Neural cell (in vitro differentiated cells): ENCODE measurements at regions not wholly inside any gene's neighbourhood (a gene's known extent, or its start where the extent isn't known, plus 50 kb on each side); places are given as distances from the start of the nearest gene placed in this dataset.

Source experiments
- EP300 ChIP-seq: fragments of 450-650 bp; conservative IDR thresholded peaks from 2 replicates; pipeline ENCODE4 v1.6.1; 2014; ENCODE audit warnings: antibody characterized with exemption, mild to moderate bottlenecking, moderate library complexity; ENCODE audit not compliant: poor library complexity, severe bottlenecking
- EZH2 ChIP-seq: fragments of 200-600, 300-800 bp; shearing (Covaris generic), sonication (generic); IDR thresholded peaks from 2 replicates; pipeline ENCODE4 v1.6.1; 2014; ENCODE audit warnings: antibody characterized with exemption, low read length, borderline replicate concordance, mild to moderate bottlenecking; ENCODE audit not compliant: insufficient read depth, poor library complexity, severe bottlenecking
- MXI1 ChIP-seq: fragments of 450-650 bp; conservative IDR thresholded peaks from 2 replicates; pipeline ENCODE4 v1.6.1; 2014; ENCODE audit warnings: antibody characterized with exemption, mild to moderate bottlenecking; ENCODE audit not compliant: poor library complexity, severe bottlenecking
- POLR2AphosphoS5 ChIP-seq: IDR thresholded peaks from 2 replicates; pipeline ENCODE4 v1.6.1; 2012
- RAD21 ChIP-seq: fragments of 450-650 bp; conservative IDR thresholded peaks from 2 replicates; pipeline ENCODE4 v1.6.1; 2014; ENCODE audit warnings: antibody characterized with exemption, mild to moderate bottlenecking, moderate library complexity
- SMC3 ChIP-seq: fragments of 450-650 bp; conservative IDR thresholded peaks from 2 replicates; pipeline ENCODE4 v1.6.1; 2014; ENCODE audit warnings: antibody characterized with exemption, mild to moderate bottlenecking, moderate library complexity; ENCODE audit not compliant: poor library complexity
- TAF1 ChIP-seq: IDR thresholded peaks from 2 replicates; pipeline ENCODE4 v1.6.1; 2012; ENCODE audit warnings: low read depth
- TF ChIP-seq, protein P1 (sequence below): fragments of 450-650 bp; IDR thresholded peaks from 2 replicates; pipeline ENCODE4 v1.5.1; 2014; ENCODE audit warnings: antibody characterized with exemption, mild to moderate bottlenecking, moderate library complexity; ENCODE audit not compliant: poor library complexity, severe bottlenecking
- TF ChIP-seq, protein P2 (sequence below): IDR thresholded peaks from 2 replicates; pipeline ENCODE4 v1.6.1; 2012; ENCODE audit warnings: borderline replicate concordance

DNA sequence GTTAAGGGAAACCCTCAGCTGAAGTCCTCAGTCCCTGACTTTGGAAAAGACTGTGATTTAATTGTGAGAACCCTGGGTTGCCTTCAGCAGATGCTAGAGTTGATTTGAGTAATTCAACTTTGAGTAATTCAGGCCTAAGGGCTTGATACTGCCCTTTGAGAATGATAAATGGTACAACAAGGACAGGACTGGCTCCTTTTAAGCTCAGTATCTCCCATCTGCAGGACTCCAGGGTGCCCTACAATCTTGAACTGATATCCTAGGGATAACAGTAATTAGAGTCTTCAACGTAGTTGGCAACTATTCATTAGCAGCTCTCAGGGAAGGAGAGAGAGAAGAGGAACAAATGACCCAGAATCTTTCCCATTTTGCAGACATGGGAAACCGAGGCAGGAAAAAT, 186.4 kb downstream of the GATA3 start:
- no peak for TF ChIP-seq POLR2AphosphoS5
- TF ChIP-seq MXI1: no peak
- TF ChIP-seq, protein P1, sequence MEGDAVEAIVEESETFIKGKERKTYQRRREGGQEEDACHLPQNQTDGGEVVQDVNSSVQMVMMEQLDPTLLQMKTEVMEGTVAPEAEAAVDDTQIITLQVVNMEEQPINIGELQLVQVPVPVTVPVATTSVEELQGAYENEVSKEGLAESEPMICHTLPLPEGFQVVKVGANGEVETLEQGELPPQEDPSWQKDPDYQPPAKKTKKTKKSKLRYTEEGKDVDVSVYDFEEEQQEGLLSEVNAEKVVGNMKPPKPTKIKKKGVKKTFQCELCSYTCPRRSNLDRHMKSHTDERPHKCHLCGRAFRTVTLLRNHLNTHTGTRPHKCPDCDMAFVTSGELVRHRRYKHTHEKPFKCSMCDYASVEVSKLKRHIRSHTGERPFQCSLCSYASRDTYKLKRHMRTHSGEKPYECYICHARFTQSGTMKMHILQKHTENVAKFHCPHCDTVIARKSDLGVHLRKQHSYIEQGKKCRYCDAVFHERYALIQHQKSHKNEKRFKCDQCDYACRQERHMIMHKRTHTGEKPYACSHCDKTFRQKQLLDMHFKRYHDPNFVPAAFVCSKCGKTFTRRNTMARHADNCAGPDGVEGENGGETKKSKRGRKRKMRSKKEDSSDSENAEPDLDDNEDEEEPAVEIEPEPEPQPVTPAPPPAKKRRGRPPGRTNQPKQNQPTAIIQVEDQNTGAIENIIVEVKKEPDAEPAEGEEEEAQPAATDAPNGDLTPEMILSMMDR: no peak
- TF ChIP-seq TAF1: no peak
- TF ChIP-seq EP300: no peak
- TF ChIP-seq EZH2: no peak
- no peak for TF ChIP-seq RAD21
- TF ChIP-seq SMC3: no peak
- TF ChIP-seq, protein P2, sequence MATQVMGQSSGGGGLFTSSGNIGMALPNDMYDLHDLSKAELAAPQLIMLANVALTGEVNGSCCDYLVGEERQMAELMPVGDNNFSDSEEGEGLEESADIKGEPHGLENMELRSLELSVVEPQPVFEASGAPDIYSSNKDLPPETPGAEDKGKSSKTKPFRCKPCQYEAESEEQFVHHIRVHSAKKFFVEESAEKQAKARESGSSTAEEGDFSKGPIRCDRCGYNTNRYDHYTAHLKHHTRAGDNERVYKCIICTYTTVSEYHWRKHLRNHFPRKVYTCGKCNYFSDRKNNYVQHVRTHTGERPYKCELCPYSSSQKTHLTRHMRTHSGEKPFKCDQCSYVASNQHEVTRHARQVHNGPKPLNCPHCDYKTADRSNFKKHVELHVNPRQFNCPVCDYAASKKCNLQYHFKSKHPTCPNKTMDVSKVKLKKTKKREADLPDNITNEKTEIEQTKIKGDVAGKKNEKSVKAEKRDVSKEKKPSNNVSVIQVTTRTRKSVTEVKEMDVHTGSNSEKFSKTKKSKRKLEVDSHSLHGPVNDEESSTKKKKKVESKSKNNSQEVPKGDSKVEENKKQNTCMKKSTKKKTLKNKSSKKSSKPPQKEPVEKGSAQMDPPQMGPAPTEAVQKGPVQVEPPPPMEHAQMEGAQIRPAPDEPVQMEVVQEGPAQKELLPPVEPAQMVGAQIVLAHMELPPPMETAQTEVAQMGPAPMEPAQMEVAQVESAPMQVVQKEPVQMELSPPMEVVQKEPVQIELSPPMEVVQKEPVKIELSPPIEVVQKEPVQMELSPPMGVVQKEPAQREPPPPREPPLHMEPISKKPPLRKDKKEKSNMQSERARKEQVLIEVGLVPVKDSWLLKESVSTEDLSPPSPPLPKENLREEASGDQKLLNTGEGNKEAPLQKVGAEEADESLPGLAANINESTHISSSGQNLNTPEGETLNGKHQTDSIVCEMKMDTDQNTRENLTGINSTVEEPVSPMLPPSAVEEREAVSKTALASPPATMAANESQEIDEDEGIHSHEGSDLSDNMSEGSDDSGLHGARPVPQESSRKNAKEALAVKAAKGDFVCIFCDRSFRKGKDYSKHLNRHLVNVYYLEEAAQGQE: no peak
